Ramos (cell line): ENCODE measurements at regions not wholly inside any gene's neighbourhood (a gene's known extent, or its start where the extent isn't known, plus 50 kb on each side); places are given as distances from the start of the nearest gene placed in this dataset.

Experiments
- in situ Hi-C: fragments of 300-500 bp; cut with MboI; formaldehyde crosslinking; loops from one replicate; pipeline ENCODE4 v1.14.3; 2022; ENCODE audit warnings: low sequenced_read_pairs; ENCODE audit not compliant: unreplicated experiment

DNA sequence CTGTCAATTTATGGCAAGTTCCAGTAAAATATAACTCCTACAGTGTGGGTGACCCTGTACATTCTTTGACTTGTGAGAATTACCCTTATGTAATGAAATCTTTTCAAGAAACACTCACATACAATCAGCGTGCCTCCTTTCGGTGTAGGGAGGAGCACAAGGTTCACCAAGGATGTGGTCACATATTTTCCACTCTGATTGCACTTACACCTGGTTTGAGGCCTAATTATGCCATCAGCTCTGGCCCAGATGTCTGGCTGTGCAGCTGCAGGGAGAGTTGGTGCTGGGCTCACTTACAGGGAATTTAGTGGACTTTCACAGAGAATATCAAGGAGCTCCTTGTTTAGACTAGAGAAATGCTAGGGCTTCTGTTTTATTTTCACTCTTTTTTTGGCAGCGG, 146.0 kb upstream of the STEAP4 start:
- in situ Hi-C loops, result no loop called here

DNA sequence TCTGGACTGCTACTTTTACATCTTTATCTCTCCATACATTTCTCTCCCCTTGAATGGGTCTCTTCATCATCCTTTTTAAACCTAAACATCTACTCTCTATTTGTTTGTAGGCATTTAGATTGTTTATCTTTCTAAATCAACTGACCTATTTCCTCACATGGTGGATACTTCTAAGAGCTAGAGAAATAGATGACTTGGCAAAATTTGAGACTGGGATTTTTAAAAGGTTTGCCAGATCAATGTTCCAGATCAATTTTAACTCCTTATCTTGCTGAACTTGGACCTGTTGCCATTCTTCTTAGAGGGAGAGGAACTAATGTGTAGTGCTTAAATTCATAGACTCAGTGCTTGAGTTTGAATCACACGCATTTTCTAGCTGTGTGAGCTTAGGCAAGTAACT, 144.2 kb upstream of the STEAP4 start:
- in situ Hi-C loops, result no loop called here

DNA sequence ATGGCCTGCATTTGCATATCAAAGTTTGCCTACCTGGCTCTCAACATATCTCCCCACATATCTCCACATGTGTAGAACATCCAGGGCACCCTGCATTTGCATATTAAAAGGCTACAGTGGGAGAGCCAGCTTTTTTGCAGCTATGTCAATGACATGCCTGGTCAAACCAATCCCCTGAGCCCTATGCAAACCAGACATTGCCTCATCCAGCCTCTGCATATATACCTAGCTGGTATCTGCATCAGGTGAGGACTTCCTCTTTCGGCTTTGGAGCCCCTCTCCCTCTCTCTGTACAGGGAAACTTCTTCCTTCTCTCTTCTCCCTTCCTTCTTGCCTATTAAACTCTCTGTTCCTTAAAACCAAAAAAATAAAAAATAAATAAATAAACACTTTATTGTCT, 142.7 kb upstream of the STEAP4 start:
- in situ Hi-C loops, result no loop called here

DNA sequence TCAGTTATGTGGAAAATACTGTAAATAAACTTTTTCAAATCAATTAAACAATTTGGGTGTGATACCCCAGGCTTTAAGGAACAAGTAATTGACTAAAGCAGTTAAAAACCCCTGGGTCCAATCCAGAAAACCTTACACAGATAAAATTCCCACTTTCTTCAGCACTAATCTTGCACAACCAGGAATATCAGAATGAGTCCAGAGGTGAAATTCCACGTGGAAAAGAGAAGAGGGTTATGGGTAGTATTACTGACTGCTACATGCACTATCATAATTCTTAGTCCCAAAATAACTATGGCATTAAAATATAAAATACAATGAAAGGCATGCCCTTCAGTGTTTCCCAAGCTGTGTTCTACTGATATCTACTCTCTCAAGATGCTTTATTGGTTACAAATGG, 135.7 kb upstream of the STEAP4 start:
- in situ Hi-C loops, result no loop called here

DNA sequence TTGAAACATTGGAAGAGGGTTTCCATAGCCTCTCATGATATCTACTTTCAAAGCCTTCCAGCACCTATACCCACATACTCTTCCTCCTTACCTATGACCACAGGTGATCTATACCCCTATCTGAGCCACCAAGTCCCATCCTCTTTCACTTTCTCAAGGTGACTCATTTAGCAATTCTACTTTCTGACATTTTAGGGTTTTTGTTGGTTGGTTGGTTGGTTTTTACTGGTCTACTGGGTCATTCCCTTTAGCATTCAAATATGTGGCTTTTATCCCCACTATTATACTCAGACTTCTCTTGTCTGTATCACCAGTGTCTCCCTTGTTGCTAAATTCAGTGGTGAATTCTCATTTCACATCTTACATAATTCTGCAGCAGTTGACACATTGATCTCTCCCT, 130.4 kb upstream of the STEAP4 start:
- in situ Hi-C loops, result no loop called here

DNA sequence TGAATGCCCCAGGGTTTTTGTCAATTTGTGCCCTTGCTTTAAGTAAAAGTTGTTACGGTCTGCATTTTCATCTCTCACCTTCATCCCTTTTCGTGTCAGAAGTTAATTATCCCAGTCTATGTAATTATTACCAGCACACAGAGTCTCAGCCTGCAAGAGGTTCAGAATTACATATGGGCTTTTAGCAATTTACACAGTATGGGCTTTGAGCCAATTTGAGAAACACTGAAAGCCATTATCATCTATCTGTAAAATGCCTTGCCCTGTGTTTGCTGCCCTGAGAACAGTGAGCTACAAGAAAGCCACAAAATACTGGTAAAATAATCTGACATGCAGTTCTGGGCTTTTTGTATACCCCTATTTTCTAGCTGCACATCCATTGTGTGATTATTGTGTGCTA, 125.6 kb upstream of the STEAP4 start:
- in situ Hi-C loops, result no loop called here

DNA sequence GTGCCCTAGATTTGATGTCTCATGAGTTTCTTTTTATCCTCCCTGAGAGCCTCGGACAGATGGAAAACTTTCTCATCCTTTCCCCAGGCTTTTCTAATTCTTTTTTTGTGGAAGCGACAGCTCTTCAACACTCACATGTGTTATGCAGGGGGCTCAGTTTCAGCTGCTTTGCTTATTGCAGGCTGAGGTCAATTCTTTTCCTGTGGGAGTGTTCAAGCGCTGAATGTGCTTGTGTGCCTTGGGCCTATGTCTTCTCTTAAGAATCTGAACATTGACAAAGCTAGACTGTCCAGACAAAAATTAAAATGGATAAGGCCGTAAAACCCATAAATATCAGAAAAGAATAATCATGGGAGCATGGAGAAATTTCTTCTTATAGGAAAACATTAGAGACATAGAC, 125.2 kb upstream of the STEAP4 start:
- in situ Hi-C loops, result no loop called here

DNA sequence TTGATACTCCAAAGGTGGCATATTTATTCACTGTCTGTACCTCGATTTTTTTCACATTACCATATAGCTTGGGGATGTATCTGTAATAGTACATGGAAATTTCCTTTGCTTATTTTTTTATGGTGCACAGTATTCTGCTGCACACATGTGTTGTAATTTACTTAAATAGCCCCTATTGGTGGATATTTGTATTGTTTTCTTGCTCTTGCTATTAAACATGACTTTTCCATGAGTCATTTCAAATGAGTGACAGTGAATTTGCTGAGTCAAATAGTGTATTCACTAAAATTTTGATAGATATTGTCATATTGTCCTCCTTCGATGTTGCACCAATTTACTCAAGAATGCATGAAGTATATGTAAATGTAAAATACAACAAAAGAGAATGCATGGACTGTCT, 122.7 kb upstream of the STEAP4 start:
- in situ Hi-C loops, result no loop called here

DNA sequence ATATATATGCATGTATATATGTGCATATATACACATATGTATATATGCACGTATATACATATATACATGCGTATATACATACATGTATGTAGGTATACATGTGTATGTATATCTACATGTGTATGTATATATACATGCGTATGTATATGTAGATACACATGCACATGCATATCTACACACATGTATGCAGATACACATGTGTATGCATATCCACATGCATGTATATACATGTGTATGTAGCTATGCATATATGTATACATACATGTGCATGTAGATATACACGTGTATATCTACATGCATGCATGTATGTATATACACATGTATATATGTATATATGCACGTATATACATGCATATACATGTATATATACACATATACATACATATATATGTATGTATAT, 95.8 kb upstream of the STEAP4 start:
- in situ Hi-C loops, result no loop called here

DNA sequence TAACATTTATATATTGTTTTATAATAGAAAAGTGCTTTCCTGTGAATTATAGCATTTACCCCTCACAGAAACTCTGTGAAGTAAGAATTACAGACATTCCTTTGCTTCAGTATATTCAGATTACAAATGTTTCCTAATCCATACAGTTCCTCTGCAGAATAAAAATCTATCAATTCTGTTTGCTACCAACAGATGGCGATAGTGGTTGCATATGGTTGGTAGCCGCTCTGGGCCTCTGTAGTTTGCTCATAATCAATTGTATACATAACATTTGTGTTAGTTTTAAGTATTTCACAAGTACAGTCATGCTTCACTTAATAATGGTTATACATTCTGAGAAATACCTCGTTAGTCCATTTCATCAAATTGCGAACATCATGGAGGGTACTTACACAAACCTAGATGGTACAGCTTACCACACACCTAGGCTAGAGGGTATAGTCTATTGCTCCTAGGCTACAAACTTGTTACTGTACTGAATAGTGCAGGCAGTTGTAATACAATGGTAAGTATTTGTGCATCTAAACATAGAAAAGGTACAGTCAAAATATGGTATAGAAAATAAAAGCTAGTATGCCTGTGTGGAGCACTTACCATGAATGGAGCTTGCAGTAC, 94.4 kb upstream of the STEAP4 start:
- in situ Hi-C loops, result no loop called here

DNA sequence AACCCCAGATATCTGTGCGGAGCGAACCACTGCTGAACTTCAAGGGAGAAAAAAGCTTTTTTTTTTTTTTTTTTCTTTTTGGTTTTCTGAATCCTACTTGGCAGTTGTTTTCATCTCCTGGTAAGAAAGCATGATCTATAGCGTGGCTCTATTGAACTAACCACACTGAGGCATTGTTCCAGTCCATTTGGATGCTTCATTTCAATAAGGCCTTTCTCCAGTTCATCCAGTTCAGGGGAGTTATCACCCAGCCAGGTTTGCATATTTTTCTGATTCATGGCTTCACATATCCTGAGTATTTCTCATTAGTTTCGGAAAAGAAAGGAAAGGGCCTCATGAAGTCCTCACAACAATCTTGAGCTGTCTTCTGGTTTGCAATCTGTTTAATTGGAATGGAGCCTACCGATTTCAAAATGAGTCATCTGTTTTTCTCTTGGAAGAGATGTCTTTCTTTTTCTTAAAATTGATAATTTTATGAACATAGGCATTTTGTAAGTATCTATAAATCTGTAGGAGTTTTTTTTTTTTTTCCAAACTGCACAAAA, 93.1 kb upstream of the STEAP4 start:
- in situ Hi-C loops, result no loop called here

DNA sequence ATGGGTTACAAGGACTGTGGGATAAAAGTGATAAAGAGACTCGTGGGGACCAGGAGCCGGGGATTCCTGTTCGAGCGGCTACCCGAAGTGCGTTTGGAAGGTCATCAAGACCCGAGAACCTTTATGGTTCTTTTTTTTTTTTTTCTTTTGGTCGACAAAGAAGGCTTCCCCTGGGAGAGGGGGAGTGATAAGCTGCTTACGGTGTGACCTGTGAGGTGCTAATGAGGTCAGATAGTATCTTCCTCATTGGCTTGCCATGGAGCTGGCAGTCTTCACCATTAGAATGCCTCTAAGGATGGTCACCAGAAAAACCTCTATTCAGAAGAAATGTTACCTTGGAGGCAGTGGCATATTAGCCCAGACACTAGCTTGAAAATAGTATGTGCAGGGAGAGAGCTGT, 92.3 kb upstream of the STEAP4 start:
- in situ Hi-C loops, result no loop called here

DNA sequence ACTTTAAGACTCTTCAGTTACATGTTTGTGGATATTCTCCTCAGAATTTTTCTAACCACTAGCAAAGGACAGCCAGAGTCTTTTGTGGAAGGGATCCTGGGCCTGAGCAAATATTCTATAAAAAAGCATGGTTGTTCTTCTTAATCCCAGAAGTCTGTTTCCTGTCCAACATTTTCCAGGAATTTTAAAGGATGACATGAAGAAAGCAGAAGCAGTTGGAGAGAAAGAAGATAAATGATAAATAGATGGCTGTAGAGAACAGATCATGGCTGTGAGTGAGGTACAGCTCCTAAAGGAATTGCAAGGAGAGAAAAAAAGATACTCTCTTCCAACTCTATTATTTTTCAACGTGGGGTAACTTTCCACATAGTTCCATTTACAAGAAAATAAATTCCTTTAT, 91.8 kb upstream of the STEAP4 start:
- in situ Hi-C loops, result no loop called here

DNA sequence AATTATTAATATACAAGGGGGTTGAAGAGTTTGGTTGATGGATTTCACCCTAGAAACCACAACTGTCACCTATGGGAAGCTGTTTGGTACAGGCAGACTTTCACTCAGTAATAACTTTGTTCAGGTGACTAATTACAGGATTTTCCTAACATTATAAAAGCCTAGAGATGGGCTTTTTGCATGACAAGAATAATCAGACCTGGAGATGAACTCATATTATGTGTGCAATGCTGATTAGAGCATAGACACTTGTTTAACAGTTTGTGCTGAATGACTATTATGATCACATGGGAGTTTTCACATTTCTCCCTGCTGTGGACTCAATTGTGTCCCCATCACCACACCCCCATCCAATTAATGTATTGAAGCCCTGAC, 90.2 kb upstream of the STEAP4 start:
- in situ Hi-C loops, result no loop called here

DNA sequence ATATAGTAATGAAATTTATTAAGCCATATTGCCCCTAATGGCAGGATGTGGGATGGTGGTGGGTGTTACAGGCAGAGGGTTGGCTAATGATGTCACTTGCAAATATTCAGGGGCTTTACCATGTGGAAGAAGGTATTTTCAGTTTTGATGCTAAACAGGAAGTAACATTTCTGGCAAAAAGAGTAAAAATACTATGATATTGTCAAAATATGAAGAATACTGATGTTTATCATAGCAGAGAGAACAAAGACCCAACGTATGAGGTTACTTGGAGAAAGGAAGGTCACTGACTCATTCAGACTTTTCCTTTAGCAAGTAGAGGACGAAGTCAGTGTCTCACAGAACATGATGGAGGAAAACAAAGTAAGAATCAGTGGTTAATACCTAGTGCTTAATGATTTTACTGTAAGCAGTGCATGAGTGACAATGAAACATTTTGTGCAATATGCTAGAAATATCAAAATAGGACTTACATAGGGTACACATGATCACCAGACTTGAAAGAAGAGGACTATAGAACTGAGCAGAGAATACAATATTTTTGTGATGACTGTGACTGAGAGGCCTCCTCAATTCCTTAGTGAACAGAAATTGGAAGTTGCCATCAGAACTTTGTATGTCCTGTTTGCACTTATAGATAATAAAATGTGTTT, 89.7 kb upstream of the STEAP4 start:
- in situ Hi-C loops, result no loop called here

DNA sequence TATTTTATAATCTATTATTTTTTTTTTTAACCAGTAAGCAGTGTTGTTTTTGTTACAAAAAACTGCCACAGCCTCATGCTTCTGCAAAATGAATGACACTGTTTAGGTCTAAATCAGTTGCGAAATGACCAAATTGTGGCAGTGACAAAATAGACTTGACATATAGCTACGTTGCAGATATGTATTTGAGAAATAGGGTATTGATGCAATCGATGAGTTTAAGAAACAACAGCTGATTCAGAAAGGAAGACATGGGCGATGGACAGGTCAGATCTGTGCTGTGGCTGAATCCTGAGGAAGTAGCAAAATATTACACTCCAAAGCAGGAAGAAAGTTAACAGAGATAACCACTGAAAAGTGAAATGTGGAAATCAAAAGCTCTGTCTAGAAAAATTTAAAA, 89.0 kb upstream of the STEAP4 start:
- in situ Hi-C loops, result no loop called here

DNA sequence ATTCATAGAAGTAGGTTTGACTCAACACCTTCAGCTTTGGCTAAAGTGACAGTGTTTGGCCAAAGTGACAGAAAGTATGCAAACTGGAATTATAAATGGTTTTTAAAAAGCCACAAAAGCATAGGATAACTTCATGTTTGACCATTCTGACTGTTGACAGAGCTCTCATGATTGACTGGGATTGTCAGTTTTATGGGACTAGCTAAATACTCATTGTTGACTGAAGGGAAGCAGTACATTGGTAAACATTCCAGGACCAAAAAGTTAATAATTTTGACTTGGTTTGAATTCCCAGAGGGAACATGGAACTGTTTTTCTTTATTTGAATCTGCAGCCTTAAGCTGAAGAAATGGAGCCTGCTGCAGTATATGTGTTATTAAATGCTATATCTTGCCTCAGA, 84.6 kb upstream of the STEAP4 start:
- in situ Hi-C loops, result no loop called here

DNA sequence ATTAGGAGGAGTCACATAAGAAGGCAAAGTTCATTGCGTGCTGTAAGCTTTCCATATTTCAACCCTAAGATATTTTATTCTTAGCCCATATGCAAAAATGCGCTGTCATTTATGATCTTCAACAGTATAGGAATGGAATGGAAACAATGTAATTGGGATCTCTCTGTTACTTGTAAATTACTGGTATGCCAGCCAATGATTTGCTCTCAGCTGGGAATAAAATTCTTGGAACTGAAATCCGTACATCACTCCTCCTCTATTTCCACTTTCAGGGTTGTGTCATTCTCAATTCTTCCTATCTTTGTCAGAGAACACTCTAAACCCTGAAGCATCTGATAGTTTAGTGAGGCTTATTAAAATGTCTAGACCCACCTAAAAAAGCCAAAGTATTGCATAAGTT, 80.7 kb upstream of the STEAP4 start:
- in situ Hi-C loops, result no loop called here

DNA sequence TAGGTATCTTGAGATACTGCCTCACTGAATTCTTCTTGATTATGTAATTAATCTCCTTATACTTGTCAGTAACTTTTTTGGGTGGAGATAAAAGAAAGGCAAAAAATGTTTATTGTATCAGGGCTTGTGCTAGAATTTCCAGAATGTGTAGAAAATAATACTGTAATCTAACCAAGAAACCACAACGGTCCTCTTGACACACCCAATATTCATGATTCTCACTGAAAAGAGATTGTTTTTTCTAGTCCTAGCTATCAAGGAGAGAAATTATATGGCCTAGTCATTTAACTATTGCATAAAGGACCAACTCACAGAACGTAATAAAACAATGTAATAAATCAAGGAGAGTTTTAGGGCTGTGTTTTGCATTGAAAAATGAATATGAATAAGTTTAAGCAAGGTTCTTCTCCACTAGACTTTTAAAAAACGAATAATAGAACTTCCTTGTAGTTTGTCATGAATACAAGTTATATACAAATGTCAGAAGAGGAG, 80.0 kb upstream of the STEAP4 start:
- in situ Hi-C loops, result no loop called here

DNA sequence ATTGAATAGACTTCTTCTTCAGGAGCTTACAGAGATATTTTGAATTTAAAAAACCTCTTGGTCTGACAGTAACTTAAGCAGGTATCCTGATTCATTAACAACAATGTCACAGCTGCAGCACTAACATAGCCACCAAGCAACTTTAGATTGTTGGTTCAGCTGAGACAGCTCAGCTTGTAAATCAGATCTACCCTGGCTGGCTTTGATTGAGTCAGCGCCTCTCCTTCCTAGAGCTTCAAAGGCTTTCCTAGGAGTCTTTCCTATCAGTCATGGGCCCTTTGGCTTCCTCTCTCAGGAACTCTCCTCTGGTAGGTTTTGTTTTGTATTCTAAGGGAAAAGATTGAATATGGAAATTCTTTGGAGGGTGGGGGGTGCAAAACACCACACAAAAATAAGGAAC, 70.7 kb upstream of the STEAP4 start:
- in situ Hi-C loops, result no loop called here

DNA sequence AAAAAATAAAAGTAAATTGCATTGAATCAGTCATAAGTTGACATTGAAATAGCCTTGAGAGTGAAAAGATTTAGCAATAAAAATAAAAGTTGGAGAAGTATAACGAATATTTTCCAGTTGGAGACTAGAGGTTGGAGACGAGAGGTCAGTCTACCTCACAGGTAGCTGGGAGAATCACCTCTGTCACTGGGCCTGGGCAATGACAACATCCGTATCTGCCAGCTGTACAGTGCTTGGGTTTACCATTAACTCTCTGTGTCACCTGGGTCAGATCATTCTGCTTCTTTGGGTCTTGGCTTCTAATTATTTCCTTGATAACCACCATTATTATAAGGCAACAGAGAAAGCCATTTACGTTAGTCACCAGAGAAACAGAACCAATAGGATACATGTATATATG, 62.0 kb upstream of the STEAP4 start:
- in situ Hi-C loops, result no loop called here

DNA sequence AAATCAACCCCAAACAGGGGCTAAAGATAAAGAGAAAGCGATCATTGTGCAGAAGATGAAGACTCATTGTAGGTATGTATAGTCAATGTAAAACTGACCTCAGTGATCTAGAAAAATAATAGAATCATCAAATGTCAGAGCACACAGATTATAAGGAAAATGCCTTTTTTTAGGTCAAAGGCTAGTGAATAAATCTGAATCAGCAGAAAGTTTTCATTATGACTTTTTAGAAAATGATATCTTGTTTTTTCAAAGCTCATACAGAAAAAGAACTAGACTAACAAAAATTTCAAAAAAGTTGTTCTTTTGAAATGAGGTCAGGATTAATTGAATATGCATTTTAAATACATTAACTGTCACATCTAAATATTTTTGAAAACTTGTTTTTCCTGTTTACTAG, 60.2 kb upstream of the STEAP4 start:
- in situ Hi-C loops, result no loop called here
